Motor neuron (in vitro differentiated cells): ENCODE measurements at regions not wholly inside any gene's neighbourhood (a gene's known extent, or its start where the extent isn't known, plus 50 kb on each side); places are given as distances from the start of the nearest gene placed in this dataset.
"Not testable (repeated sequence)": the region's sequence is repeated elsewhere in the genome, so short reads cannot be mapped to it uniquely, and the experiment has no call there.

ENCODE experiments used
- ATAC-seq, 8 experiments: fragments of 200-7000 bp; cut with Tn5 transposase; replicated peaks in 6 of 8; 2 replicates each; pipeline ENCODE4 v1.8.0; 2021; ENCODE audit warnings: mild to moderate bottlenecking in 8 of 8, moderate library complexity in 8 of 8
- H3K27ac ChIP-seq, 2 donors: fragments of 250-450 bp; sonication (Bioruptor Pico); 2 replicates each; pipeline ENCODE4 v1.9.0; 2021; ENCODE audit warnings: antibody characterized with exemption in 2 of 2, mild to moderate bottlenecking in 2 of 2, moderate library complexity in 1 of 2
- H3K4me1 ChIP-seq, 2 donors: fragments of 250-450 bp; sonication (Bioruptor Pico); replicated peaks in 1 of 2; 2 replicates each; pipeline ENCODE4 v1.6.1; 2021; ENCODE audit warnings: antibody characterized with exemption in 2 of 2, mild to moderate bottlenecking in 2 of 2, moderate library complexity in 1 of 2
- H3K4me3 ChIP-seq, 5 donors: fragments of 250-450 bp; sonication (Bioruptor Pico); 2 replicates each; pipeline ENCODE4 v1.9.0; 2021; ENCODE audit warnings: antibody characterized with exemption in 5 of 5, mild to moderate bottlenecking in 5 of 5, moderate library complexity in 4 of 5
- WGBS, 10 experiments: fragments of 450-650 bp; shearing (Covaris generic); methylation state at CpG; one replicate each; pipeline ENCODE4 v1.0.0; 2022; 5-methylcytosine and 5-hydroxymethylcytosine counted together
- in situ Hi-C, 9 experiments: fragments of 400-800 bp; cut with MboI; loops; one replicate each; pipeline ENCODE4 v1.15.0; 2021; ENCODE audit warnings: low sequenced_read_pairs in 9 of 9, low pct_unique_long_range_greater_than_20kb in 2 of 9; ENCODE audit not compliant: unreplicated experiment in 9 of 9

- in situ Hi-C loops = no loop called here
- Histone ChIP-seq H3K4me3 (no peak overlapping the region), H3K27ac (no peak overlapping the region), H3K4me1 (no peaks in the 10 kb centered on the region)
- WGBS, 10 experiments = 42 to 95% (median 85%) methylated on average over 1 to 3 of the region's 3 CpGs; no CpG with 5 or more reads in 2 of the 10 experiments
- ATAC-seq = peak in 1 of 8 experiments; percentile 29
These were observed 189.4 kb upstream of the ARID1B start for GRCh38 chr6:156587751-156588301.

GRCh38 chr6:156587071-156587470, 190.1 kb upstream of the ARID1B start:
- H3K27ac ChIP-seq = no peak overlapping the region
- in situ Hi-C loops = no loop called here
- no peaks in the 10 kb centered on the region for H3K4me1 ChIP-seq
- no peak overlapping the region for H3K4me3 ChIP-seq
- ATAC-seq = no peak

- peak in 1 of 8 experiments; percentile 18 for ATAC-seq
- no peak overlapping the region for H3K4me3 ChIP-seq
- in situ Hi-C loops = no loop called here
- H3K4me1 ChIP-seq = no peaks in the 10 kb centered on the region
- H3K27ac ChIP-seq = no peak overlapping the region
- WGBS, 10 experiments = 30 to 88% (median 80%) methylated on average over 1 to 3 of the region's 3 CpGs; no CpG with 5 or more reads in 1 of the 10 experiments
These were observed 191.3 kb upstream of the ARID1B start for GRCh38 chr6:156585859-156586258.

- H3K4me1 ChIP-seq, H3K27ac ChIP-seq, ATAC-seq, H3K4me3 ChIP-seq, in situ Hi-C loops: not testable (repeated sequence)
- WGBS, 10 experiments = 4 to 100% (median 30%) methylated on average over 1 to 4 of the region's 4 CpGs; no CpG with 5 or more reads in 2 of the 10 experiments
These were observed 193.1 kb upstream of the ARID1B start for GRCh38 chr6:156584121-156584520.

- in situ Hi-C loops = no loop called here
- WGBS, 10 experiments = 25 to 100% (median 50%) methylated on average over 1 to 5 of the region's 6 CpGs; no CpG with 5 or more reads in 5 of the 10 experiments
- no peak for ATAC-seq
- H3K27ac ChIP-seq = no peak overlapping the region
- H3K4me1 ChIP-seq = no peaks in the 10 kb centered on the region
- no peak overlapping the region for H3K4me3 ChIP-seq
These were observed 194.1 kb upstream of the ARID1B start for GRCh38 chr6:156583083-156583482.

GRCh38 chr6:156582509-156582992, 194.6 kb upstream of the ARID1B start:
- no peak overlapping the region for H3K27ac ChIP-seq
- ATAC-seq = no peak
- WGBS, 10 experiments = 0 to 100% (median 46%) methylated on average over 1 to 6 of the region's 7 CpGs
- no peaks in the 10 kb centered on the region for H3K4me1 ChIP-seq
- in situ Hi-C loops = no loop called here
- no peak overlapping the region for H3K4me3 ChIP-seq

- H3K4me3 ChIP-seq = no peak overlapping the region
- H3K4me1 ChIP-seq = no peaks in the 10 kb centered on the region
- in situ Hi-C loops = no loop called here
- ATAC-seq = no peak
- no peak overlapping the region for H3K27ac ChIP-seq
These were observed 197.6 kb upstream of the ARID1B start for GRCh38 chr6:156579564-156579963.

- ATAC-seq = no peak
- no peaks in the 10 kb centered on the region for H3K4me1 ChIP-seq
- in situ Hi-C loops = no loop called here
- 14 to 100% (median 83%) methylated on average over 1 of the region's 1 CpG; no CpG with 5 or more reads in 3 of the 10 experiments for WGBS, 10 experiments
- no peak overlapping the region for H3K4me3 ChIP-seq
- no peak overlapping the region for H3K27ac ChIP-seq
These were observed 199.4 kb upstream of the ARID1B start for GRCh38 chr6:156577749-156578148.

GRCh38 chr6:156575361-156575760, 201.8 kb upstream of the ARID1B start:
- no peak for ATAC-seq
- Histone ChIP-seq H3K27ac (no peak overlapping the region), H3K4me3 (no peak overlapping the region), H3K4me1 (no peaks in the 10 kb centered on the region)
- in situ Hi-C loops = no loop called here

GRCh38 chr6:156564807-156565149, 212.4 kb upstream of the ARID1B start:
- Histone ChIP-seq H3K27ac (no peak overlapping the region), H3K4me3 (no peak overlapping the region), H3K4me1 (peaks cover 0 to 5% of the 10 kb centered on the region in 2 donors)
- in situ Hi-C loops = no loop called here
- WGBS, 10 experiments = 28 to 80% (median 70%) methylated on average over 1 to 7 of the region's 10 CpGs; no CpG with 5 or more reads in 1 of the 10 experiments
- ATAC-seq = peak in 1 of 8 experiments; percentile 18

- 0 to 20% (median 9%) methylated on average over 1 to 12 of the region's 14 CpGs; no CpG with 5 or more reads in 2 of the 10 experiments for WGBS, 10 experiments
- in situ Hi-C loops = no loop called here
- no peak overlapping the region for H3K27ac ChIP-seq
- no peak overlapping the region for H3K4me3 ChIP-seq
- peaks cover 0 to 5% of the 10 kb centered on the region in 2 donors for H3K4me1 ChIP-seq
- ATAC-seq = peak; percentile 90 to 100 (median 100)
These were observed 212.9 kb upstream of the ARID1B start for GRCh38 chr6:156564127-156564806.

GRCh38 chr6:156563714-156564113, 213.5 kb upstream of the ARID1B start:
- Histone ChIP-seq H3K4me3 (no peak overlapping the region), H3K27ac (no peak overlapping the region), H3K4me1 (peaks cover 0 to 5% of the 10 kb centered on the region in 2 donors)
- WGBS, 10 experiments = 52 to 97% (median 91%) methylated on average over 1 to 8 of the region's 9 CpGs; no CpG with 5 or more reads in 3 of the 10 experiments
- in situ Hi-C loops = no loop called here
- no peak for ATAC-seq

GRCh38 chr6:156562636-156563035, 214.5 kb upstream of the ARID1B start:
- Histone ChIP-seq H3K27ac (no peak overlapping the region), H3K4me3 (no peak overlapping the region), H3K4me1 (peaks cover 3 to 5% of the 10 kb centered on the region in 2 donors)
- in situ Hi-C loops = no loop called here
- no peak for ATAC-seq
- 87 to 100% (median 96%) methylated on average over 2 to 4 of the region's 9 CpGs; no CpG with 5 or more reads in 6 of the 10 experiments for WGBS, 10 experiments

GRCh38 chr6:156562019-156562418, 215.2 kb upstream of the ARID1B start:
- 58 to 97% (median 80%) methylated on average over 2 to 6 of the region's 13 CpGs; no CpG with 5 or more reads in 5 of the 10 experiments for WGBS, 10 experiments
- Histone ChIP-seq H3K4me1 (peaks cover 5 to 7% of the 10 kb centered on the region in 2 donors), H3K27ac (no peak overlapping the region), H3K4me3 (no peak overlapping the region)
- ATAC-seq = no peak
- in situ Hi-C loops = no loop called here
